H1 (cell line): ENCODE measurements at regions not wholly inside any gene's neighbourhood (a gene's known extent, or its start where the extent isn't known, plus 50 kb on each side); places are given as distances from the start of the nearest gene placed in this dataset.

ENCODE experiments used
- CTCF ChIA-PET: fragments of 300-600 bp; sonication (Branson Sonifier 250); formaldehyde crosslinking; loops from one replicate; lab custom pipeline; 2021; ENCODE audit not compliant: partially characterized antibody; lab: Charles Lee
- POLR2A ChIA-PET: fragments of 300-600 bp; sonication (Branson Sonifier 250); formaldehyde crosslinking; loops from one replicate; lab custom pipeline; 2021; ENCODE audit warnings: inconsistent platforms; ENCODE audit not compliant: partially characterized antibody; lab: Charles Lee
- DNase-seq, 2 experiments: peaks; one replicate each; pipeline versions ENCODE4 v3.0.0 to v3.0.0-alpha.2; 2010 to 2022; ENCODE audit warnings: low spot score in 2 of 2, low read depth in 1 of 2, mixed read lengths in 1 of 2
- FAIRE-seq: peaks from 2 replicates; lab custom pipeline; 2011; peaks lifted over from hg19 to GRCh38; lab: Jason Lieb, UNC
- H2AFZ ChIP-seq: 2 replicates; pipeline ENCODE4 v1.8.1; 2012; ENCODE audit warnings: low read length, inconsistent platforms
- H2AK5ac ChIP-seq: 2 replicates; pipeline ENCODE4 v1.6.1; 2013; ENCODE audit warnings: low read depth, low read length
- H2BK120ac ChIP-seq: replicated peaks from 2 replicates; pipeline ENCODE3; 2013; ENCODE audit warnings: low read depth, low read length, inconsistent platforms
- H2BK12ac ChIP-seq: 2 replicates; pipeline ENCODE4 v1.6.1; 2013; ENCODE audit warnings: low read depth, low read length
- H2BK15ac ChIP-seq: 2 replicates; pipeline ENCODE4 v1.6.1; 2013; ENCODE audit warnings: low read length
- H2BK20ac ChIP-seq: 2 replicates; pipeline ENCODE4 v1.6.1; 2013; ENCODE audit warnings: low read length
- H2BK5ac ChIP-seq: 2 replicates; pipeline ENCODE4 v1.6.1; 2013; ENCODE audit warnings: low read depth, low read length
- H3K14ac ChIP-seq: 2 replicates; pipeline ENCODE4 v1.6.1; 2013; ENCODE audit warnings: inconsistent platforms; ENCODE audit not compliant: insufficient read length
- H3K18ac ChIP-seq: 2 replicates; pipeline ENCODE4 v1.6.1; 2013; ENCODE audit warnings: low read length; ENCODE audit errors: extremely low read depth
- H3K23ac ChIP-seq: 2 replicates; pipeline ENCODE4 v1.6.1; 2013; ENCODE audit warnings: inconsistent platforms; ENCODE audit not compliant: insufficient read length
- H3K23me2 ChIP-seq: 2 replicates; pipeline ENCODE4 v1.6.1; 2013; ENCODE audit warnings: low read depth, low read length
- H3K27ac ChIP-seq: 2 replicates; pipeline ENCODE4 v1.6.1; 2011; ENCODE audit warnings: low read depth, low read length, inconsistent platforms
- H3K27me3 ChIP-seq, 4 experiments: replicated peaks in 1 of 4; 1 replicate in 1 of 4; 2 replicates in 3 of 4; pipeline versions ENCODE4 v1.6.1 to v1.8.1; 2011 to 2013; ENCODE audit warnings: low read length in 3 of 4, mild to moderate bottlenecking in 3 of 4, inconsistent platforms in 2 of 4, mixed read lengths in 2 of 4, moderate library complexity in 1 of 4; ENCODE audit not compliant: control insufficient read depth in 3 of 4, insufficient read depth in 3 of 4; ENCODE audit errors: extremely low read depth in 1 of 4
- H3K36me3 ChIP-seq, 4 experiments: 2 replicates each; pipeline versions ENCODE4 v1.6.1 to v1.8.1; 2011 to 2013; ENCODE audit warnings: mild to moderate bottlenecking in 4 of 4, low read length in 3 of 4, moderate library complexity in 2 of 4, control low read depth in 1 of 4, inconsistent platforms in 1 of 4; ENCODE audit not compliant: insufficient read depth in 4 of 4, control insufficient read depth in 2 of 4
- H3K4ac ChIP-seq: replicated peaks from 2 replicates; pipeline ENCODE3; 2013; ENCODE audit warnings: low read length, low read depth, mixed read lengths, inconsistent platforms; ENCODE audit not compliant: insufficient read length
- H3K4me1 ChIP-seq, 4 experiments: replicated peaks in 1 of 4; 1 replicate in 1 of 4; 2 replicates in 3 of 4; pipeline versions ENCODE4 v1.6.1 to v1.8.1; 2011 to 2013; ENCODE audit warnings: low read length in 3 of 4, inconsistent platforms in 2 of 4, mixed read lengths in 1 of 4; ENCODE audit not compliant: insufficient read depth in 4 of 4, control insufficient read depth in 3 of 4
- H3K4me2 ChIP-seq, 2 experiments: 2 replicates each; pipeline versions ENCODE4 v1.6.1 to v1.8.1; 2011 to 2013; ENCODE audit warnings: low read depth in 2 of 2, low read length in 2 of 2, control low read depth in 1 of 2, inconsistent platforms in 1 of 2, mild to moderate bottlenecking in 1 of 2; ENCODE audit not compliant: insufficient read depth in 1 of 2
- H3K4me3 ChIP-seq, 4 experiments: fragments of 200-600, 300-600 bp in 1 of 4; sonication (generic), shearing (Covaris generic), sonication (Bioruptor Twin) in 1 of 4; 2 replicates each; pipeline versions ENCODE4 v1.5.1 to v1.8.1; 2011 to 2016; ENCODE audit warnings: low read length in 4 of 4, low read depth in 3 of 4, control low read depth in 2 of 4, inconsistent platforms in 2 of 4, mild to moderate bottlenecking in 2 of 4, mixed read lengths in 1 of 4, moderate library complexity in 1 of 4; ENCODE audit not compliant: insufficient read depth in 2 of 4; ENCODE audit errors: extremely low read depth in 1 of 4
- H3K56ac ChIP-seq: replicated peaks from 2 replicates; pipeline ENCODE3; 2013; ENCODE audit warnings: low read depth, mild to moderate bottlenecking, mixed read lengths, low read length, inconsistent platforms; ENCODE audit not compliant: insufficient read length
- H3K79me1 ChIP-seq: 2 replicates; pipeline ENCODE4 v1.6.1; 2013; ENCODE audit warnings: low read depth, low read length, control low read depth
- H3K79me2 ChIP-seq, 2 experiments: 2 replicates each; pipeline versions ENCODE4 v1.6.1 to v1.8.1; 2012 to 2013; ENCODE audit warnings: low read length in 2 of 2, mild to moderate bottlenecking in 2 of 2, inconsistent platforms in 1 of 2; ENCODE audit not compliant: insufficient read depth in 2 of 2, control insufficient read depth in 1 of 2
- H3K9ac ChIP-seq, 4 experiments: replicated peaks in 1 of 4; 1 replicate in 1 of 4; 2 replicates in 3 of 4; pipeline versions ENCODE4 v1.6.1 to v1.8.1; 2011 to 2013; ENCODE audit warnings: low read depth in 3 of 4, low read length in 3 of 4, control low read depth in 2 of 4, mild to moderate bottlenecking in 2 of 4, moderate library complexity in 2 of 4, inconsistent platforms in 1 of 4; ENCODE audit errors: extremely low read depth in 1 of 4
- H3K9me3 ChIP-seq, 2 experiments: 2 replicates each; pipeline versions ENCODE4 v1.6.1 to v1.8.1; 2012 to 2013; ENCODE audit warnings: mild to moderate bottlenecking in 2 of 2, moderate library complexity in 2 of 2, control low read depth in 1 of 2, inconsistent platforms in 1 of 2, low read depth in 1 of 2, low read length in 1 of 2, mixed read lengths in 1 of 2; ENCODE audit not compliant: insufficient read depth in 2 of 2
- H4K20me1 ChIP-seq, 2 experiments: replicated peaks in 1 of 2; 2 replicates each; pipeline versions ENCODE3 to v1.8.1; 2011 to 2013; ENCODE audit warnings: inconsistent platforms in 2 of 2, low read length in 2 of 2, mild to moderate bottlenecking in 1 of 2; ENCODE audit not compliant: insufficient read depth in 2 of 2, control insufficient read depth in 1 of 2
- H4K5ac ChIP-seq: 2 replicates; pipeline ENCODE4 v1.6.1; 2013; ENCODE audit warnings: low read length, low read depth, mixed read lengths, inconsistent platforms; ENCODE audit not compliant: insufficient read length
- H4K8ac ChIP-seq: 2 replicates; pipeline ENCODE4 v1.8.0; 2013; ENCODE audit warnings: mild to moderate bottlenecking, moderate library complexity, low read length, inconsistent platforms; ENCODE audit not compliant: insufficient read depth; ENCODE audit errors: extremely low read depth
- H4K91ac ChIP-seq: replicated peaks from 2 replicates; pipeline ENCODE3; 2013; ENCODE audit warnings: low read length, mixed read lengths, inconsistent platforms; ENCODE audit not compliant: insufficient read length
- EP300 ChIP-seq, 2 experiments: IDR thresholded peaks; 1 replicate in 1 of 2; 2 replicates in 1 of 2; pipeline ENCODE4 v1.6.1; 2011 to 2012; ENCODE audit warnings: low read depth in 2 of 2, low read length in 2 of 2, mild to moderate bottlenecking in 2 of 2, borderline replicate concordance in 1 of 2, inconsistent platforms in 1 of 2, moderate library complexity in 1 of 2
- JUN ChIP-seq: IDR thresholded peaks from 2 replicates; pipeline ENCODE4 v1.6.1; 2011; ENCODE audit warnings: low read depth, mild to moderate bottlenecking, improper control_type of control experiment, low read length
- RAD21 ChIP-seq, 2 experiments: IDR thresholded peaks in 1 of 2; conservative IDR thresholded peaks in 1 of 2; 2 replicates each; pipeline ENCODE4 v1.6.1; 2011; ENCODE audit warnings: low read depth in 2 of 2, low read length in 2 of 2, improper control_type of control experiment in 1 of 2, inconsistent platforms in 1 of 2, mild to moderate bottlenecking in 1 of 2, moderate library complexity in 1 of 2
- WGBS, 2 experiments: shearing (Covaris generic) in 1 of 2; methylation state at CpG; one replicate each; pipeline versions ENCODE4 v1.1.6 to v1.1.7; 2013 to 2015; ENCODE audit warnings: low lambda C conversion rate in 2 of 2, mixed read lengths in 2 of 2, inconsistent platforms in 1 of 2, low coverage in 1 of 2, missing lambda C conversion rate in 1 of 2; ENCODE audit not compliant: insufficient replicate concordance in 2 of 2, insufficient coverage in 1 of 2, insufficient read length in 1 of 2; ENCODE audit errors: extremely low coverage in 1 of 2, missing lambda C conversion rate in 1 of 2; 5-methylcytosine and 5-hydroxymethylcytosine counted together
- TF ChIP-seq, protein P1 (sequence below), 3 experiments: IDR thresholded peaks; 1 replicate in 2 of 3; 2 replicates in 1 of 3; pipeline versions ENCODE4 v1.5.1 to v1.6.1; 2011; ENCODE audit warnings: low read length in 3 of 3, mild to moderate bottlenecking in 3 of 3, inconsistent platforms in 2 of 3, low read depth in 1 of 3, moderate library complexity in 1 of 3; ENCODE audit not compliant: insufficient read depth in 1 of 3; ENCODE audit errors: control extremely low read depth in 1 of 3

- no peak overlapping the region for H3K23ac ChIP-seq
- H4K5ac ChIP-seq: no peak overlapping the region
- no peaks in the 10 kb centered on the region for H3K27me3 ChIP-seq
- H4K91ac ChIP-seq: no peak overlapping the region
- no peaks in the 10 kb centered on the region for H3K9me3 ChIP-seq
- no peaks in the 10 kb centered on the region for H3K79me1 ChIP-seq
- H4K8ac ChIP-seq: no peak overlapping the region
- no peaks in the 10 kb centered on the region for H3K23me2 ChIP-seq
- H2BK120ac ChIP-seq: no peak overlapping the region
- TF ChIP-seq RAD21 (IDR thresholded peaks at IDR 0.05 in 1 of 2, conservative IDR thresholded peaks at IDR 0.05 in 1 of 2; ENCODE audit: low read depth in 2 of 2, low read length in 2 of 2): peak; percentile 9 to 28; a peak in 3 of 4 replicates
- TF ChIP-seq JUN: no peak
- TF ChIP-seq EP300 (IDR thresholded peaks at IDR 0.05; ENCODE audit: borderline replicate concordance in 1 of 2, low read depth in 2 of 2, low read length in 2 of 2): no peak
- TF ChIP-seq, protein P1, sequence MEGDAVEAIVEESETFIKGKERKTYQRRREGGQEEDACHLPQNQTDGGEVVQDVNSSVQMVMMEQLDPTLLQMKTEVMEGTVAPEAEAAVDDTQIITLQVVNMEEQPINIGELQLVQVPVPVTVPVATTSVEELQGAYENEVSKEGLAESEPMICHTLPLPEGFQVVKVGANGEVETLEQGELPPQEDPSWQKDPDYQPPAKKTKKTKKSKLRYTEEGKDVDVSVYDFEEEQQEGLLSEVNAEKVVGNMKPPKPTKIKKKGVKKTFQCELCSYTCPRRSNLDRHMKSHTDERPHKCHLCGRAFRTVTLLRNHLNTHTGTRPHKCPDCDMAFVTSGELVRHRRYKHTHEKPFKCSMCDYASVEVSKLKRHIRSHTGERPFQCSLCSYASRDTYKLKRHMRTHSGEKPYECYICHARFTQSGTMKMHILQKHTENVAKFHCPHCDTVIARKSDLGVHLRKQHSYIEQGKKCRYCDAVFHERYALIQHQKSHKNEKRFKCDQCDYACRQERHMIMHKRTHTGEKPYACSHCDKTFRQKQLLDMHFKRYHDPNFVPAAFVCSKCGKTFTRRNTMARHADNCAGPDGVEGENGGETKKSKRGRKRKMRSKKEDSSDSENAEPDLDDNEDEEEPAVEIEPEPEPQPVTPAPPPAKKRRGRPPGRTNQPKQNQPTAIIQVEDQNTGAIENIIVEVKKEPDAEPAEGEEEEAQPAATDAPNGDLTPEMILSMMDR (IDR thresholded peaks at IDR 0.05; ENCODE audit: control extremely low read depth in 1 of 3, insufficient read depth in 1 of 3, low read depth in 1 of 3, low read length in 3 of 3): peak in 1 of 3 experiments; percentile 14; a peak in 1 of 4 replicates
- TF ChIP-seq, all 59 proteins: peak for 2
- peaks cover 0 to 4% (median 1%) of the 10 kb centered on the region in 4 experiments; a peak in 2 of 7 replicates for H3K4me1 ChIP-seq
- FAIRE-seq (peak; percentile 48), DNase-seq (no peak)
- no peaks in the 10 kb centered on the region for H3K79me2 ChIP-seq
- ChIA-PET CTCF (no interaction called here), POLR2A (no interaction called here)
- no peak overlapping the region for H2AFZ ChIP-seq
- no peaks in the 10 kb centered on the region for H4K20me1 ChIP-seq
- no peak overlapping the region for H2BK12ac ChIP-seq
- H3K4ac ChIP-seq: no peak overlapping the region
- H3K14ac ChIP-seq: no peak overlapping the region
- no peaks in the 10 kb centered on the region for H3K36me3 ChIP-seq
- no peak overlapping the region for H2BK20ac ChIP-seq
- H3K4me2 ChIP-seq: no peak overlapping the region
- no peak overlapping the region for H3K9ac ChIP-seq
- no peak overlapping the region for H3K27ac ChIP-seq
- no peak overlapping the region for H3K56ac ChIP-seq
- no peak overlapping the region for H3K4me3 ChIP-seq
- 96% methylated on average over 2 of the region's 2 CpGs; no CpG with 5 or more reads in 1 of the 2 experiments for WGBS, 2 experiments
- H2BK15ac ChIP-seq: no peak overlapping the region
- H2AK5ac ChIP-seq: no peak overlapping the region
- no peak overlapping the region for H2BK5ac ChIP-seq
- no peak overlapping the region for H3K18ac ChIP-seq
Measured at GRCh38 chr1:104082221-104082620, 332.5 kb downstream of the AMY1C start.
